Stimulated activated CD4-positive, alpha-beta T cell treated with anti-CD3 and anti-CD28 coated beads, TNF-alpha, amount 100 ng/mL, for 4 hours (primary cell): ENCODE measurements at regions not wholly inside any gene's neighbourhood (a gene's known extent, or its start where the extent isn't known, plus 50 kb on each side); places are given as distances from the start of the nearest gene placed in this dataset.

Source experiments
- DNase-seq, 3 experiments: peaks; one replicate each; pipeline ENCODE4 v3.0.0-alpha.2; 2020; ENCODE audit warnings: low read depth in 3 of 3

DNA sequence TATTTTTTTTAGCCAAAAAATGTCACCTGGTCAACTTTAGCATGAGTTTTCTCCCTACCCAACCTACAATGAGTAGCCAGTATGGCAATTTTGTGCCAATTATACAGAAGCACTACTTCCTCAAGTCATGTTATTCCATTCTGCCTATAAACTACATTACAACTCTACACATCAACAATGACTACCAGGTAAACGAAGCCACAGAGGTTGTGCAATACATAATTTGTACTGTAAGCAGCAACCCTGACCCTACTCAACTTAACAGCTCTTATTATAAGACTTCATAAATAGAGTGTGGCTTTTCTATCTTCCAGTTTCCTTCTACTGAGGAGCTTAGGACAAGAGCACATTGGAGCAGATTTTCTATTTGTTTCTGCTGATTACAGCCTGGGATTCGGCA lies 160.5 kb downstream of the HS3ST1 start:
- DNase-seq, result no peak

DNA sequence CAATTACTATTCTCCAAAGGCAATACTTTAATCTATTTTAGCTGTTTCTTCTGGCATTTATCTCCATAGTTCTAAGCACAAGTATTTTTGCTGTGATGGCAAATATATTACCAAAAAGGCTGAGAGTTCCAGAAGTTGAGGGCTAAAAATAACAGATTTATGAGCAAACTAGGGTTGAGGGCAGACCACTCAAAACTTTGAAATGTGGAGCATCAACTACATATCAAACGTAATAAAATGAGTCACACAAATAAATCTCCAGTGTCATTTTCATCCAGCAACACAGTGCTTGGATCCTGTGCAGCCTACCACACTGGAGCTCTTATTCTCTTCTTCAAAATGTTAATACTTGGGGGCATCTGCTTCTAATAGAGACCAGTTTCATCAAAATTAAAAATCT lies 163.9 kb downstream of the HS3ST1 start:
- no peak for DNase-seq

DNA sequence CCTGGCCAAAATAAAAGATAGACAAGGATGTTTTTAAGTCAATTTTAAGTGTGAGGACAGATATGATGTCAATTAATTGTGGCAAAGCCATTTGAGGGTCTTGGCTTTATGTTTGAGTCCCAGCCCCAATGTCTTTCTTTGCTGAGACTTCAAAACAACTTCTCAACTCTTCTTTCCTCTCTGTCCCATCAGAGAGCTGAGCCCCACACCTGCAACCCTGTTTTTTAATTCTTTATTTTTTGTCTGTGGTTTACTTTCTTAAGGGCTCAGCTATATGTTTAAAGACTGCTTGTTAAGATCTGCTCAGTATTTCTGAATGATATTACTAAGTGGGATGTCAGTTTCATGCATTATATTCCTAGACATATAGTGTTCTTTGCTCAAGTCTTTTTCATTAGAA lies 164.3 kb downstream of the HS3ST1 start:
- DNase-seq, result no peak

DNA sequence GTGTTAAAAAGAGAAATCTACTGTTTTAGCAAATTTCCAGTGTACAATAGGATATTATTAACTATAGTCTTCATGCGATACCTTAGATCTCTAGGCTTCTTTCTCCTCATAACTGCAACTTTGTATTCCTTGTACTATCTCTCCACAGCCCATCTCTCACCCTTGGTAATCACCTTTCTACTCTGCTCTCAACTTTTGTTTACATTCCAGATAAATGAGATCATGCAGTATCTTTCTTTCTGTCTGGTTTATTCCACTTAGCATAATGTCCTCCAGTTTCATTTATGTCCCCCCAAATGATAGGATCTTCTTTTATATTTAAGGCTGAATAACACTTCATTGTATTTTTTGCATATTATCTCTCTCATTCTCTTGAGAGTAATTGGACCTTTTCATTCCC lies 165.5 kb downstream of the HS3ST1 start:
- no peak for DNase-seq

DNA sequence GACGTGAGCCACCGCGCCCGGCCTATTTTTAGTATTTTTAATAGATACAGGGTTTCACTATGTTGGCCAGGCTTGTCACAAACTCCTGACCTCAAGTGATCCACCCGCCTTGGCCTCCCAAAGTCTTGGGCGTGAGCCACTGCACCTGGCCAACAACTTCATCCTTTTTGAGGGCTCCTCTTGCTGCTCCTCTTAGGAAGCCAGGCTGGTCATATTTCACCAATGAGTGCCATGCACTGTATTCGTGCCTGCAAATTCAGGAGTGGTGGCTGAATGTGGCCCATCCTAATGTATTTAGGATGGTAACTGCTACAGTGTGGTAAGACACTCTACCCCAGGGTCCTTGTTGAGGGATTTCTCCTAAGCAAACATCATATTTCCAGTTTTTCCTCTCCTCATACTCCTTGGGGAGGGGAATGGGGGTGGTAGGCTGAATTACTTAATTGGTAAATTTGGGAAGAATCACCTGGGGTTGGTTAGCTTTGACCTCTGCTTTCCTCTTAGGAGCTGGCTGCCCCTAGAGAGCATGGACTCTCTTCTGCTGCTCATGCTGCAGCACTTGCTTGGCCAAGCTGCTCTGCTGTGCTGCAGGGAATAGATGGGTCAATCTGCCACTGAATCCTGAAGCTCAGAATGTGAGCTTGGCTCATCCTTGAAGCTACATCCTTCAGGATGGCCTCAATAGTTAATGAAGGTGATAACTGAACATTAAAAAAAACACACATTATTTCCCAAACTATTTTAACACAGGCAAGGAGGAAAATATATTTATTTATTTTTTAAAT lies 167.4 kb downstream of the HS3ST1 start:
- DNase-seq, result no peak

DNA sequence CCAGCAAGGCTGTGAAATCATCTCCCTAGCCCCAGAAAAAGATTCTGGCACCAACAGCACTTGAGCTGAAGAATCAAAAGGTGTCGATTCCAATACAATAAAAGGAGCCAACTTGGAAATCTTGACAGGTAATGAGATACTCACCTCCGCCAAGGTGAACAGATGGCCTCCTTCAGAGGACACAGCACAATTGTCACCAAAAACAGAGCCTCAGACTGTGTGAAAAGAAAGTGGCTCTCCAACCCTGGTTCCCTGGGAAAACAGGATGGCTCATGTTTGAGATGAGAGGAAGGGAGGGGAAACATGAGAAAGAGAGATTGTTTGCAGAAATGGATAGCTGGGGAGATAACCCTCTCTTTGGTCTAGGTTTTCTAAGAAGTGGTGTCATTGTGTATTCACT lies 168.9 kb downstream of the HS3ST1 start:
- no peak for DNase-seq

DNA sequence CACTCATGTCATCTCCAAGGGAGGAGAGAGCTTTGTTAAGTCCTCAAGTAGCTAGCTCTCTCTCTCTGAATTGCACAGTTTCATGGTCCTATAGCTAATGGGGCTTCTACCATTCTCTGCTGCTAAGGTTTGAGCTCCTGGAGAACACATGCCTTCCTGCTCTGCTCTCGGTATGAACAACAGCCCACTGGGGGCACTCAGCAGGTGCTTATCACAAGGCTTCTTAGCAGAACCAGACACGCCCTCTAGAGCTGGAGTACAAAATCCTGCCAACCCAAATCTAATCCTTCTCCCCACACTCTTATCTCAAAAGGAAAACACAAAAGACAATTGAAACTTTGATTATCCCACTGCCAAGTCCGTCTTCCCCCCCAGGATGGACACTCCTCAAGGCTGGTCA lies 176.5 kb downstream of the HS3ST1 start:
- DNase-seq, result no peak

DNA sequence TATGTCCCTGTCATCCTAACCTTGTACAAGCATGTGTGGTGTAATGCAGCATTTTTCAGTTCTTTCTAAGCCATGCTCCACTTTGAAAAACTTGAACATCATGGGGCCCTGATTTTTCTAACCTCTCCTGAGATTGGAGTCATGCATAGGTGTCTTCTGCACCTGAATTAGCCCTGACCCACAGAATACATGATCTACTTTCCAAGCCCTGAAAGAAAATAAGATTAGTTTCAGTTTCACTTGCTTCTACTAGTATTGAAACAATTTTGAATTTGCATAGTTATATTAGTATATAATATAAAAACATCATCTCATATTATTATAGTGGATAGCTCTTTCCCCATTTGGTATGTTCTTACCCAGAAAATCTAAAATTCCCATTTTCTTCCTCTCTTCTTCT lies 178.2 kb downstream of the HS3ST1 start:
- no peak for DNase-seq

DNA sequence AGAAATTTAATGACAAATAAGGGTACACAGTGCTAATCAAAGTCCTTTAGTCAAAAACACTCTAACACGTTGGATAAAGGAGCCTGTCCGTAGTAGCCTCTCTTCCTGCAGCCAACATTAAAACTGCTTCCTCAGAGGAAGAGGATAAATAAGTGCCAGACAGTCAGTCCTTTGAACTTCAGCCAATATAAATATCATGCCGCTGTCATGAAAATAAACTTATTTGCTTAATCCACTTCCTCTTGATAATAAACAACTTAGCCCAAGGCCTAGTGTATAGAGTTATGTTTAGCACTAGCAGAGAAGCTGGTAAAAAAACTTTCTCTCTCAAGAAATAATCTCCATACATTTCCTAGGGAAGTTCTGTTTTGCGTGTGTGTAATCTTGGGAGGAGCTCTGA lies 196.7 kb downstream of the HS3ST1 start:
- DNase-seq, result no peak

DNA sequence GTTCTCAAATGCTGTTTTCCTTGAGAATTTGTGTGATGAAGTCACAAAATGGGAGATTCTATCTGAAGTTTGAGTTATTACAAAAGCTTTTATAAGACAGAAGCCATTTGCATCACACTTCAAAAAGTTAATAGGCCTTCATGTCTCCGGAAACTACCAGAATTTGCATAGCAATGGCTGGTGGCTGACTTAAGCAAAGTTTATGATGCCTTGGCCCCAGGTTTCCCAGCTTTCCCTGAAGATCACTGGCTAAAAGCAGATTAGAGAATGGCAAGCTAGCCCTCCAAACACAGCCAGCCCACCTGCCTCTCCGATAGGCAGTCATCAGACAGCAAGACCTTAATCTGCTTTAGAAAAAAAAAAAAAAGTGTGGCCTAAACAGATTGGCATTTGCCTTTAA lies 197.8 kb downstream of the HS3ST1 start:
- no peak for DNase-seq

DNA sequence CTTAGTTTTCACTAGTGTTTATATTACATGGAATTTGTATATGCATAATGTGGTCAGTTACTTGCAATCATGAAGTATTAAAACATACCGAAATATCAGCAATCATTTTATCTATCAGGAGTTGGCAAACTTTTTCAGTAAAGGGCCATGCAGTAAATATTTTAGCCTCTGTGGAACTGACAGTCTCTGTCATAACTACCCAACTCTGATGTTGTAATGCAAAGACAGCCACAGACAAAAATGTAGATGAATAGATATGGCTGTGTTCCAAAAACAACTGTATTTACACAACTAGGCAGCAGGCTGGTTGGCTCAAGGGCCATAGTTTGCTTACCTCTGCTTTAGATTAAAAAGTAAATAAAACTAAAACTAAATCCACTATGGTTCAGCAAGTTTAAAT lies 200.2 kb downstream of the HS3ST1 start:
- DNase-seq, result no peak

DNA sequence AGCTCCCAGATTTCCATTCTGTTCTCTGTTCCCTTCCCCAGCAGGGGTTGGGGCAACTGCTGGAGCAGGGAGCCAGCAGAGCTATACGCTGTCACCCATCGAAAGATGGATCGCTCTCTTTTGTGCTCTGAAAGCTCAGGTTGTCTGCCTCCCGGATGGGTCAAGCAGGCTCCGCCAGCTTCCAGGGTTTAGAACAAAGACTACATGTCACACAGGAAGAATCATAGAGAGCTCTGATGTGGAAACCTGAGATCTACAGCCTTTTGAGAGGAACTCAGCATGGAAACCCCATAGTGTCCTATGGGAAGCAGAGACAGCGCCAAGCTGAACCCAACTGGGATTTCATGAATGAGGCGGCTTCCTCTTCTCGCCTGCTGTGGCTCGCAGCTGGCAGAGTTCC lies 205.4 kb downstream of the HS3ST1 start:
- DNase-seq, result no peak

DNA sequence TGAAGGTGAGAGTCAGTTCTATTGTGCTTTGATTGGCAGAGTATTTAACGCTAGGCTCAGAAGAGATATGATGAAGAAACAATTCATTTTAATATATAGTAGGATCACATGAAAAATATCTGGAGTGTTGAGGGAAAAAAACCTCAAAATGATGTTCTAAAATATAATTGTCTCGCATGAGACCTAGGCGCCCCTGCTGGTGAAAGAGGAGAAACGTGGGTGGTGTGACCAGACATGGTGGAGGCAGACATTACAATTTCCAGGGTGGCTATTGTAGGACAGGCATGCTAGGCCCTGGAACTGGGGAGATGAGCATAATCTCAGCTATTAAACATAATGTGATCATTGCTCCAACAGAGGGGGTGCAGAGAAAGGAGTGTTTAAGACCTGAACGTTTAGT lies 210.0 kb downstream of the HS3ST1 start:
- DNase-seq, result no peak

DNA sequence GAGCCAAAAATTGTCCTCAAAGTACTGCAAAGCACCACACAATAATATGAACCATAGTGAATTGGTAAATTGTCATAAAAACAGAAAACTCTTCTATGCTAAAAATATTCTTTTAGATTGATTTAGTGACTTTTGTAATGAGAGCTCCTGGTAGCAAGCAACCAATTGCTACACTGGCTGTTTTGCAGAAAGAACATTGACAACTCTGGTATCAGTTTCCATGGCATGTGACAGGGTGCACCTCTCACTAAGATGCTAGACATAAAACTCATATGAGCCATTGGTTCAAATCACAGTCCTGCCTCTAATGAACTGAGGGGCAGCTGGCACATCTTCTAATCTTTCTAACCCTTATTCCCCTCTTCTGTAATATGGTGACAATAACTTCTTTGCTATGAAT lies 212.2 kb downstream of the HS3ST1 start:
- no peak for DNase-seq

DNA sequence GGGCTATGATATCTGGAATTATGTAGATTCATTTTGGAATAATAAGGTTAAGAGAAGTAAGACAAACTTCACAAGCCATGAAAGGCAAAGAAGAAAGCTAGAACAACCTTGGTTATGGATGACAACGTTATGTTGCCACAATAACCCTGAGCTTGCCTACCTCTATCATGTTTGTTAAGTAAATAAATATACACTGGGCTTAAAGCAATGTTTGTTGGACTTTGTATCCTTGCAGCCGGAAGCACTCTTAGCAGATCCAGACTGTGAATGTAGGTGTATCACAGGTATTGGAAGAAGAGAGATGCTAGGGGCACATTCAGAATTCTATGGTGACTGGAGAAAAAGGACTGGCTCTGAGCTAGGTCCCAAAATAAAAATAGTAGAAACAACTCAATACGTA lies 214.4 kb downstream of the HS3ST1 start:
- DNase-seq, result no peak

DNA sequence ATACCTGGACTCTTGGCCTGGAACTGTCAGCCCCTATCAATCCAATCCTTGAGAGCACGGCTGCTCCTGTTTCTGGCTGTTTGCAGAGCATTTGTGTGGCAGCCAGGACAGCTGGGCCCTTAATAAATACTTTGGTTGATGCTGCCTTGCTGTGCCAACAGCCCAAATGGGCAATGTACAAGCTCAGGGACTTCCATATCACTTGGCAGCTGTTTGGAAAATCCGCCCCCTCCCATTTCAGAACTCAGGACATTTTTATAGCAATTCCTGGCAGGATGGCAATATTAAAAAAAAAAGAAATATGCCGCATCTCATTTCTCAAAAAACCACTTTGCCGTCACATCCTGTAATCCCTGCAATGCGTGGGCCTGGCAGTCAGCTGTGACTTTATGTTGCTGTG lies 218.9 kb downstream of the HS3ST1 start:
- DNase-seq, result no peak

DNA sequence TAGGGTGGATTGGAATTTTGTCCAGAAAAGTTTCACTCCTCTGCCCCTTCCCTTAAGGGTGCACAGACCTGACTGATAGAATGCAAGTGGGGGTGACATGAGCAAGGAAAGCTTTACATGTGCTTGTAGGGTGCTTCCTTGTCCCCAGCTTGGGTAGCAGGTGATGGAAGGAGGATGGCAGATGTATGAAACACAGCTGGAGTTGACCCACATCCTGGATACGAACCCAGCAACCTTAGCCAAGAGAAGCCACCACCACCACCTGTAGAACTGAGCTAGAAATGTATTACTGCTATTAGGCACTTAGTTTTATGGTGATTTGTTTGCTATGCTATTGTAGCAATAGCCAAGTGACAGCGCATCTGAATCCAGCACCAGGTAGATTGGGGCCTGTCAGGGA lies 227.4 kb downstream of the HS3ST1 start:
- DNase-seq, result no peak

DNA sequence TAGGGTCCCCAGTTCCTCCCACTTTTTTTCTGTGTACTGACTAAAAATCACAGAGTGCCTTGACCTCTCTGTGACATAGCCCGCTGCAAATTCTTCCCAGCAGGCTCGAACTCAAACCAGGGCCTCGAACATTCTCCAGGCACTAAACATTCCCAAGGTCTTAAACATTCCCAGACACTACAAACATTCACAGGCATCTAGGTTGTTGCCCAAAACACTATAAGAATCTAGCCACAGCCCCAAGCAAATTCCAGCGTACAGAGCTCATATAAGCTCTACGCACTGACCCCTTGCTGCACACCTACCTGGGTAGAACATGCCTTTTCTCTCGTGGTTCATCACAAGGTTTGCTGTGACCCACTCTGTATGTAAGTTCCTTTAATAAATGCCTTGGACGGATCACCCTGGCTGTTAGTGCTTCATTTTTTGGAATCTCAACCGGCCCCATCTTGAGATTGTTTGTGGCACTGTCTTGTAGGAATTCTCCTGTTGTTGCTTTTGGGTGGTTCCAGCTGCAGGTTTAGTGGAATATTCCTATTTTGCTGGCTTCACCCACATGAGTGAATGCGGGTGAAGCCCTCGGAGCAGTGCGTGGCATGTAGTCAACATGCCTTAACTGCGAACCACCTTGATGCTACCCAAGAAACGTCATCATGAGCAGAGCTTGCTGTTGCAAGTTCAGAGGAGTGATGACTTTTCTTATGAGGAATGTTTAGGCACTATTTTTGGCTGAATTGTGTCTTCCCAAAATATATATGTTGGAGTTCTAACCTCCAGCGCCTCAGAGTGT lies 230.0 kb downstream of the HS3ST1 start:
- DNase-seq, result no peak

DNA sequence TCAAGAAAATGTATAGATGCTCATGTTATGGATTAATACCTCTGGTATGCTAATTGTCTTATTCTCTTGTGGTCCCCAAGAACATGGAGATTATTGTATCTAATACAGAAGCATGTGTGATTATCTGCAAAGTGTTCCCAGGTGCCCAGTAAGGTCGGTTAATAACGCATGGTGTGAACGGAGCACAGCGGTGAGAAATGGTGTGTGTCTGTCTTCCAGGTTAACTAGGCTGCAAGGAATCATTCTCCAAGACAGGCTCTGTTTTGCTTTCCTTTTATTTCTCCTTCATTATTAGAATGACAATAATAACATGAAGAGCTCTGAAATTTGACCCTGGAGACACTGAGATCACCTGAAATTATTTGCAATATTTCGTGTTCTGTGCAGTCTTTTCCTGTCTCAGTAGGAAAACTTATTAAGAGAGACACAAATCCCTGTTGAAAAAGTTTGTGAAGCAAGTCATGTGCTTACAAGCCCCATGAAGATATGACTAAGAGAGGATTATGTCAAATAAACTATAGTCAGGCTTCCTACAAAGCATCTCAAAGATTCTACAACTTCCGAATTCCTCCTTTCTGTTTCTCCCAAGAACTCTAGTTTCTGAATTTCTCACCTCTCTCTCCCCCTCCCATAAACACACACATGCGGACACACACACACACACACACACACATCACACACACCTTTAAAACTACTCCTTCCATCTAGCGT lies 230.9 kb downstream of the HS3ST1 start:
- no peak for DNase-seq

DNA sequence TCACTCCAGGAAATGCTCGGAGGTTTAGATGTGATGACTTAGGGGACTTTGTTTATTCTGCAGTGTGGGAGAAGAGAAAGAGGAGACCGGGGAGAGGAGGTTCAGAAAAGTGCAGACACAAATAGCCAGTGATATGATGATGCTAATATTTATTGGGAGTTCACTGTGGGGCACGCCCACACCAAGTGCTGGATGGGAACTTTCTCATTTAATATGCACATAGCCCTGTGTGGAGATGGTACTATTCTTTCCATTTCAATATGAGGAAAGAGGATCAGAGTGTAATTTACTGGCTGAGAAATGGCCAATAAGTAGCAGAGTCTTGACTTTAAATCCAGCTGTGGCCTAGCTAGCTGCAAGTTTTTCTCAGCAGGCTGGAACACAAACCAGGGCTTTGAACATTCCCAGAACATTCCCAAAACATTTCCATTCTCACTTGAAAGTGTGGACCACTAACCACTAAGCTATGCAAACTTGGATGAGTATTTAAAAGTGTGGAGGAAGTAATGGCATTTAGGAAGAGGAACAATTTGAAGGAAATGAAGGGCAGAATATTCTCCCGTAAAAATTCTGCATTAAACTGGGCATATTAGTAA lies 231.7 kb downstream of the HS3ST1 start:
- no peak for DNase-seq

DNA sequence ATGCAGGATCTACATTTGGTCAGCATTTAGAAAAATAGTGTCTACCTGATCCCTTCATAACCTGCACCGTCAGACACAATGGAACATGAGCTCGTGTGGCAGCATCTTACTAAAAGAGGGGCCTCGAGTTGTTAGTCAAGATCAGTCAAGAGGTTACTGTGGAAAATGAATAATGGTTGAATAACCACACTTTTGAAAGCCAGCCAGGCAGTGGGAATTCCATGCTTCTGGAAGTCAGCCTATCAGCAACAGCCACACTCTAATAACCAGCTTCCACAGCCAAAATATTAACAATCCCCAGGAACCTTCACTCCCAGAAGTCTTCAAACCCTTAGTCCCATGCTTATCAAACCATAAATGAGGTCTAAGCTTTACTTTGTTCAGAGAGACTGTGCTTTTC lies 234.3 kb downstream of the HS3ST1 start:
- no peak for DNase-seq

DNA sequence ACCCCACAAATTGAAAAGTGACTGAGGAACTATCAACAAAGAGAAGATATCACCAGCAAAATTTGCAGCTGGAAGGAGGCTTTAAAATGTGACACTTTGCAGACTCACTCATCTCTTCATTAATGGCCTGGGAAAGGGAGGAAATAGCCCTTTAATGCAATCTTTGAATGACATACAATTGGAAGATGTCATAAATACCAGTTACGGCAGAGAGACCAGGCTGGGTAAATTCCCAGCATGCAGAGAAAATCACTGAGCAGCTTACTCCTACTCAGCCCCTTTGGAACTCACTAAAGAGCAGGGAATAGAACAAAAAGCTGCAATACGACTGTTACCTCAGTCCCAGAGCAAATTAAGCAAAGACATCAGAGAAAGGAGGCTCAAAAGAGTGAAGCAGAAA lies 238.9 kb downstream of the HS3ST1 start:
- DNase-seq, result no peak

DNA sequence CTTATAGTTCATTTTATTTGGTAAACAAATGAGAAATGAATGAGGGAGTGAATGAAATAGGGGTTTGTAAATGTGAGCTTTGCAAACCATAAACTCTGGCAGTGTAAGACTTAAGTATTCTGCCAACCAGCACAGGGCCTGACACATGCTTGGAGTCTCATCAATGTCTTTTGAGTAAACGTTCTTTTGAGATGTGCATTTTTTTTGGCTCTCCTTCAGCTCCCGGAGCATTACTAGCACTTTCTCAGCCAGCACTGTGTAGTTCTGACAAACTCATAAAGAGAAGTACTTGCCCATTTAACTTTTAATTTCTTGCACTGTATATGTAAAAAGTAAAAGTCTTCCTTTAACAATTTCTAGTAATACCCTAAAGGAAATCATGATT lies 245.3 kb downstream of the HS3ST1 start:
- no peak for DNase-seq
